K562 (cell line): ENCODE measurements at regions not wholly inside any gene's neighbourhood (a gene's known extent, or its start where the extent isn't known, plus 50 kb on each side); places are given as distances from the start of the nearest gene placed in this dataset.

Experiments
- AFF4 ChIP-seq: sonication (generic); formaldehyde crosslinking; IDR thresholded peaks from 2 replicates; pipeline ENCODE4 v1.8.0; 2023; ENCODE audit warnings: mild to moderate bottlenecking, missing genetic modification reagents
- ATF1 ChIP-seq, 2 experiments: fragments of 450-650 bp in 1 of 2; IDR thresholded peaks; 2 replicates each; pipeline ENCODE4 v1.6.1; 2016; ENCODE audit warnings: missing compliant biosample characterization in 1 of 2, missing genetic modification characterization in 1 of 2
- CBFA2T3 ChIP-seq: fragments of 450-650 bp; IDR thresholded peaks from 2 replicates; pipeline ENCODE4 v1.6.1; 2017
- CTCF ChIP-seq, 3 experiments: IDR thresholded peaks in 2 of 3; conservative IDR thresholded peaks in 1 of 3; 2 replicates each; pipeline ENCODE4 v1.5.1; 2011 to 2012; ENCODE audit warnings: low read length in 3 of 3, mild to moderate bottlenecking in 3 of 3, control low read depth in 2 of 3, improper control_type of control experiment in 1 of 3, inconsistent platforms in 1 of 3, low read depth in 1 of 3, mixed read lengths in 1 of 3, moderate library complexity in 1 of 3; ENCODE audit not compliant: insufficient read depth in 2 of 3
- FOXP1 ChIP-seq: sonication (generic); formaldehyde crosslinking; IDR thresholded peaks from 2 replicates; pipeline ENCODE4 v1.8.0; 2022; ENCODE audit warnings: mild to moderate bottlenecking, missing genetic modification reagents
- HDAC2 ChIP-seq: fragments of 450-650 bp; IDR thresholded peaks from 2 replicates; pipeline ENCODE4 v1.6.1; 2016; ENCODE audit warnings: mild to moderate bottlenecking
- MAFK ChIP-seq: IDR thresholded peaks from 2 replicates; pipeline ENCODE4 v1.6.1; 2011; ENCODE audit warnings: low read length, improper control_type of control experiment
- MAZ ChIP-seq, 2 experiments: fragments of 450-650 bp in 1 of 2; sonication (generic) in 1 of 2; formaldehyde crosslinking; IDR thresholded peaks in 1 of 2; conservative IDR thresholded peaks in 1 of 2; 2 replicates each; pipeline versions ENCODE4 v1.4.0 to v1.5.0; 2020; ENCODE audit warnings: mild to moderate bottlenecking in 1 of 2, missing genetic modification reagents in 1 of 2
- NFYB ChIP-seq: IDR thresholded peaks from 2 replicates; pipeline ENCODE4 v1.6.1; 2011; ENCODE audit warnings: mild to moderate bottlenecking, moderate library complexity; ENCODE audit not compliant: insufficient read length; ENCODE audit errors: extremely low read depth
- POLR2AphosphoS2 ChIP-seq: IDR thresholded peaks from 2 replicates; pipeline ENCODE4 v1.6.1; 2012; ENCODE audit warnings: low read length, improper control_type of control experiment
- POLR2AphosphoS5 ChIP-seq: IDR thresholded peaks from 2 replicates; pipeline ENCODE4 v1.6.1; 2011; ENCODE audit warnings: mild to moderate bottlenecking, low read depth, low read length, moderate library complexity; ENCODE audit not compliant: control insufficient read depth, insufficient read depth
- ZBTB33 ChIP-seq: sonication (generic); formaldehyde crosslinking; IDR thresholded peaks from 2 replicates; pipeline ENCODE4 v1.8.1; 2023; ENCODE audit warnings: mild to moderate bottlenecking, missing genetic modification reagents
- ZNF174 ChIP-seq: fragments of 250-450 bp; sonication (Bioruptor Pico); IDR thresholded peaks from 2 replicates; pipeline ENCODE4 v1.4.0; 2020; ENCODE audit warnings: mild to moderate bottlenecking
- TF ChIP-seq, protein P1 (sequence below): IDR thresholded peaks from 3 replicates; pipeline ENCODE4 v1.6.1; 2011; ENCODE audit warnings: borderline replicate concordance, mild to moderate bottlenecking, moderate library complexity; ENCODE audit not compliant: insufficient read length; ENCODE audit errors: extremely low read depth

DNA sequence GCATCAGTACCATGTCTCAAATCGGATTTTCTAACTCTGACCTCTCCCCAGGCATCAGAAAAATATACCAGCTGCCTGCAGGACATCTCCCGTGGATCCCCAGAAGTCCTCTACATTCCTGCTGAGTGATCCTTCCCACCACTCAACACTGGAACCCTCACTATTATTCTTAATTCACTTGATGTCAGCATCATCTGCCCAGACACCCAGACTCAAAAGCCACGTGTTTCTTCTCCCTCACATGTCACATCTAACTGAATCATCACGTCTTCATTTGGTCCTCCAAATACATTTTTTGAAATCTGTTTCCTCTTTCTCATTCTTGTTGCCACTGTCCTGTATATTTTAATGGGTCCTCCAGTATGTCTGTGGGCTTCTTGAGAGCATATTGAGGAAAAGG is 218.6 kb downstream of the HRH4 start:
- TF ChIP-seq POLR2AphosphoS2 (no peak), HDAC2 (no peak), ATF1 (CRISPR knock-in tag; IDR thresholded peaks at IDR 0.05) (no peak), ATF1 (tag; IDR thresholded peaks at IDR 0.05) (no peak), CTCF (IDR thresholded peaks at IDR 0.05 in 2 of 3, conservative IDR thresholded peaks at IDR 0.05 in 1 of 3; ENCODE audit: insufficient read depth in 2 of 3, low read depth in 1 of 3, low read length in 3 of 3) (no peak), ZBTB33 (CRISPR knock-in tag) (no peak), ZNF174 (CRISPR knock-in tag) (no peak), CBFA2T3 (no peak), MAZ (CRISPR knock-in tag; conservative IDR thresholded peaks at IDR 0.05 in 1 of 2, IDR thresholded peaks at IDR 0.05 in 1 of 2) (no peak), FOXP1 (CRISPR knock-in tag) (no peak), AFF4 (no peak), POLR2AphosphoS5 (no peak), MAFK (no peak), NFYB (no peak)
- TF ChIP-seq, protein P1, sequence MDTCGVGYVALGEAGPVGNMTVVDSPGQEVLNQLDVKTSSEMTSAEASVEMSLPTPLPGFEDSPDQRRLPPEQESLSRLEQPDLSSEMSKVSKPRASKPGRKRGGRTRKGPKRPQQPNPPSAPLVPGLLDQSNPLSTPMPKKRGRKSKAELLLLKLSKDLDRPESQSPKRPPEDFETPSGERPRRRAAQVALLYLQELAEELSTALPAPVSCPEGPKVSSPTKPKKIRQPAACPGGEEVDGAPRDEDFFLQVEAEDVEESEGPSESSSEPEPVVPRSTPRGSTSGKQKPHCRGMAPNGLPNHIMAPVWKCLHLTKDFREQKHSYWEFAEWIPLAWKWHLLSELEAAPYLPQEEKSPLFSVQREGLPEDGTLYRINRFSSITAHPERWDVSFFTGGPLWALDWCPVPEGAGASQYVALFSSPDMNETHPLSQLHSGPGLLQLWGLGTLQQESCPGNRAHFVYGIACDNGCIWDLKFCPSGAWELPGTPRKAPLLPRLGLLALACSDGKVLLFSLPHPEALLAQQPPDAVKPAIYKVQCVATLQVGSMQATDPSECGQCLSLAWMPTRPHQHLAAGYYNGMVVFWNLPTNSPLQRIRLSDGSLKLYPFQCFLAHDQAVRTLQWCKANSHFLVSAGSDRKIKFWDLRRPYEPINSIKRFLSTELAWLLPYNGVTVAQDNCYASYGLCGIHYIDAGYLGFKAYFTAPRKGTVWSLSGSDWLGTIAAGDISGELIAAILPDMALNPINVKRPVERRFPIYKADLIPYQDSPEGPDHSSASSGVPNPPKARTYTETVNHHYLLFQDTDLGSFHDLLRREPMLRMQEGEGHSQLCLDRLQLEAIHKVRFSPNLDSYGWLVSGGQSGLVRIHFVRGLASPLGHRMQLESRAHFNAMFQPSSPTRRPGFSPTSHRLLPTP: no peak
